ENCODE measurements at regions not wholly inside any gene's neighbourhood (a gene's known extent, or its start where the extent isn't known, plus 50 kb on each side); places are given as distances from the start of the nearest gene placed in this dataset.

- no peak overlapping the region for H3K4me3 Mint-ChIP-seq
- no peaks in the 10 kb centered on the region for H3K27me3 Mint-ChIP-seq (ENCODE audit: low read depth)
- H3K36me3 Mint-ChIP-seq (ENCODE audit: insufficient read depth in 2 of 2) = no peaks in the 10 kb centered on the region
- H3K4me1 Mint-ChIP-seq (ENCODE audit: low read depth) = no peaks in the 10 kb centered on the region
- no peaks in the 10 kb centered on the region for H3K9me3 Mint-ChIP-seq
- H3K27ac Mint-ChIP-seq = no peak overlapping the region
- ATAC-seq (replicated peaks in 1 of 2) = no peak
- DNase-seq = no peak
Measured at GRCh38 chr15:47411733-47412132, 305.6 kb upstream of the SEMA6D start.

DNA sequence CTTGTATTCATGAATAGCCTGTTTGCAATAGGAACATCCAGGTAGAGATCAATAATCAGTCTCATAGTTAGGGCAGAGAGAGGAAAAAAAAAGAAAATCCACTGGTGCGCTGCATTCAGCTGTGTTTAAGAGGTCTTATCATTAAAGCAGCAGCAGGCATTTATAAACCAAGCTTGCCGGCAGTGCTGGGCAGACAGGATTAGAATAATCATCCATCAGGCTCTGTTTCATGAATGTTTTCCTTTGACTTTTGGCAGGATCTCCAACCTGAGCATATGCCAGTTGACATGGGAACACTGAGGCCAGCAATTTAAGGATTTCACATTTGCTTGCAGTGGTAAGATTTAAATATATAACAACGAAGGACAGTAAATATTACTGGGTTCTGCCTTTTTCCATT is 305.2 kb upstream of the SEMA6D start:
- Mint-ChIP-seq H3K9me3 (no peaks in the 10 kb centered on the region), H3K4me3 (no peak overlapping the region)

GRCh38 chr15:47412802-47413201 is 304.5 kb upstream of the SEMA6D start:
- Mint-ChIP-seq H3K27me3 (ENCODE audit: low read depth) (no peaks in the 10 kb centered on the region), H3K9me3 (no peaks in the 10 kb centered on the region), H3K4me3 (no peak overlapping the region), H3K4me1 (ENCODE audit: low read depth) (no peaks in the 10 kb centered on the region), H3K36me3 (ENCODE audit: insufficient read depth in 2 of 2) (no peaks in the 10 kb centered on the region), H3K27ac (no peak overlapping the region)
- DNase-seq (no peak), ATAC-seq (replicated peaks in 1 of 2) (no peak)

More for the DNA sequence above, 305.2 kb upstream of the SEMA6D start:
- ATAC-seq (replicated peaks in 1 of 2) = no peak
- DNase-seq = no peak
- Mint-ChIP-seq H3K36me3 (ENCODE audit: insufficient read depth in 2 of 2) (no peaks in the 10 kb centered on the region), H3K27me3 (ENCODE audit: low read depth) (no peaks in the 10 kb centered on the region), H3K27ac (no peak overlapping the region), H3K4me1 (ENCODE audit: low read depth) (no peaks in the 10 kb centered on the region)

- ATAC-seq (replicated peaks in 1 of 2) (no peak), DNase-seq (no peak)
- Mint-ChIP-seq H3K27me3 (ENCODE audit: low read depth) (no peaks in the 10 kb centered on the region), H3K36me3 (ENCODE audit: insufficient read depth in 2 of 2) (no peaks in the 10 kb centered on the region), H3K9me3 (no peaks in the 10 kb centered on the region), H3K4me3 (no peak overlapping the region), H3K27ac (no peak overlapping the region), H3K4me1 (ENCODE audit: low read depth) (no peaks in the 10 kb centered on the region)
Measured at GRCh38 chr15:47414207-47414606, 303.1 kb upstream of the SEMA6D start.

DNA sequence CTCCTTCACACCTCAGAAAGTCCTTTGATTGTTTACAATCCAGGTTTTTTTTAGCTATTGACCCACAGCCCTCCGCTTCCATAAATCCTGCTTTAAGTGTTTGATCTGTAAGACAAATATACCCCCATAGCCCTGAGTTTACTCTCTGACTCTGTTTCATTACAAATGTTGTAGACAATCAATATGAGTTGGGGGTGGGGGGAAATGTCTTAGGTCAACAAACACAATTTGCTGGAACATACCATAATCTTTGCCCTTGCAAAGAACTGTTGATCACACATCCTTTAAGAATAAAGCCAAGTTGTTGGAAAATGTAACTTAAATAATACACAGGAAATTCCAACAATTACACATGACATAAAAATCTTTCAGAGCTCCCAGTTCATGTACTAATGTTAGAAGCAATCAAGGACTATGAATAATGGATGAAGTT is 301.8 kb upstream of the SEMA6D start:
- Mint-ChIP-seq H3K36me3 (ENCODE audit: insufficient read depth in 2 of 2) (no peaks in the 10 kb centered on the region), H3K27ac (no peak overlapping the region), H3K4me3 (no peak overlapping the region), H3K9me3 (no peaks in the 10 kb centered on the region), H3K27me3 (ENCODE audit: low read depth) (no peaks in the 10 kb centered on the region), H3K4me1 (ENCODE audit: low read depth) (no peaks in the 10 kb centered on the region)
- no peak for DNase-seq
- ATAC-seq (replicated peaks in 1 of 2) = no peak

DNA sequence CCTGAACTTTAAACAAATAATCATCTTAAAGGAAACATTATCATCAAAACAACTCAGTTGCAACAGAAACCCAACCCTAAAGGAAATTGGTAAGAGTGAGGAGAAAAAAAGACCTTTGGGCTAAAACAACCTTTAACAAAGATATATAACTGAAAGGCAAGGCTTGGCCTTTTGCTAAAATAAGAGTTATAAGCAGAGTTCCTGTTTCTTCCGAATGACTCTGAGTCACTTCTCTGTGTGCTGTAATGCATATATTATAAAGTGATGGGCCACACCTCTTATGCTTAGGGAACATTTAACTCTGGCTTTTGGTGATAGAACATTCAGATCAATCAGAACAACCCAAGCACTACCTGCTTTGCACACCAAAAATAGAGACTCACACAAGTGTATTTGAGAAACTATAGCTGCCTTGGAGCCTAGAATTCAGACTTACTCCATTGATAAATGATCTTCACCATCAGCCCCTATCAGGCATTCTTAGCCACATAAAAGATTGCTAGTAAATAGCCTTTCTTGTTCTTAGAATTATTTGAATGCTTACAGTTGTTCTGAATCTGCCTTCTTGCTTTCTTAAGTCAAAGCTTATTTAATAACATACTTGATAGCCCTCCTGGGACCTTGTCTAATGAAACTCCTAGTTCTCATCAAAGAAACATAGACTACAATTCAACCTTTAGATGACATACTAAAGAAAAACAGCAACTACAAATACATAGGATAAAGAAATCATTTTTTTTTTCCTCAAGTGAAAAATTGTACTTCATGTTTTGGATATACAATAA is 294.2 kb upstream of the SEMA6D start:
- Mint-ChIP-seq H3K27ac (no peak overlapping the region), H3K4me1 (ENCODE audit: low read depth) (no peaks in the 10 kb centered on the region)

DNA sequence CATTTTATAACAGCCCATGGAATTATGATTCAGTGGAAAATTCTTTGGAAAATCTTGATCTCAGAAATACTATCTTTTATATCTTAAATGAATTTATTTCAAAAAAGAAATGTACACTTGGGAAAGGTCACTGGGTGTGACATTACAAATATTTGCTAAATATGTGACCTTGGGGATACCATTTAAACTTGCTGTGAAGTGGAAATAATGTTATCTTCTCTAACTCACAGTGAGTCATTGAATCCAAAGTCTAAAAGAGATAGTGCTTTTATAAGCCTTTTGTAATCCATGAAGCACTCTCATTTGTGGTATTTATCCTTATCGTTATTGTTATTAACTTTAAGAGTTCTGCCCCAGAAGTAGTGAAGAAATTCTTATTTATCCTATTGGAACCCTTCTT is 289.8 kb upstream of the SEMA6D start:
- Mint-ChIP-seq H3K4me3 (no peak overlapping the region), H3K36me3 (ENCODE audit: insufficient read depth in 2 of 2) (no peaks in the 10 kb centered on the region), H3K4me1 (ENCODE audit: low read depth) (no peaks in the 10 kb centered on the region), H3K27me3 (ENCODE audit: low read depth) (no peaks in the 10 kb centered on the region), H3K9me3 (no peaks in the 10 kb centered on the region), H3K27ac (no peak overlapping the region)
- ATAC-seq (replicated peaks in 1 of 2) (no peak), DNase-seq (no peak)

More for the DNA sequence above, 294.2 kb upstream of the SEMA6D start:
- DNase-seq (no peak), ATAC-seq (replicated peaks in 1 of 2) (no peak)
- no peaks in the 10 kb centered on the region for H3K27me3 Mint-ChIP-seq (ENCODE audit: low read depth)
- no peaks in the 10 kb centered on the region for H3K36me3 Mint-ChIP-seq (ENCODE audit: insufficient read depth in 2 of 2)
- H3K4me3 Mint-ChIP-seq = no peak overlapping the region
- H3K9me3 Mint-ChIP-seq = no peaks in the 10 kb centered on the region

GRCh38 chr15:47429376-47429775 is 287.9 kb upstream of the SEMA6D start:
- ATAC-seq (replicated peaks in 1 of 2) (no peak), DNase-seq (no peak)
- peaks cover 0 to 4% of the 10 kb centered on the region in 2 donors for H3K9me3 Mint-ChIP-seq
- H3K27ac Mint-ChIP-seq = no peak overlapping the region
- no peaks in the 10 kb centered on the region for H3K36me3 Mint-ChIP-seq (ENCODE audit: insufficient read depth in 2 of 2)
- no peaks in the 10 kb centered on the region for H3K4me1 Mint-ChIP-seq (ENCODE audit: low read depth)
- no peaks in the 10 kb centered on the region for H3K27me3 Mint-ChIP-seq (ENCODE audit: low read depth)
- H3K4me3 Mint-ChIP-seq = no peak overlapping the region

- ATAC-seq (replicated peaks in 1 of 2) (no peak), DNase-seq (no peak)
- no peaks in the 10 kb centered on the region for H3K4me1 Mint-ChIP-seq (ENCODE audit: low read depth)
- H3K27ac Mint-ChIP-seq = no peak overlapping the region
- H3K4me3 Mint-ChIP-seq = no peak overlapping the region
- H3K36me3 Mint-ChIP-seq (ENCODE audit: insufficient read depth in 2 of 2) = no peaks in the 10 kb centered on the region
- H3K27me3 Mint-ChIP-seq (ENCODE audit: low read depth) = no peaks in the 10 kb centered on the region
- H3K9me3 Mint-ChIP-seq = peaks cover 0 to 4% of the 10 kb centered on the region in 2 donors
Measured at GRCh38 chr15:47431501-47431900, 285.8 kb upstream of the SEMA6D start.

DNA sequence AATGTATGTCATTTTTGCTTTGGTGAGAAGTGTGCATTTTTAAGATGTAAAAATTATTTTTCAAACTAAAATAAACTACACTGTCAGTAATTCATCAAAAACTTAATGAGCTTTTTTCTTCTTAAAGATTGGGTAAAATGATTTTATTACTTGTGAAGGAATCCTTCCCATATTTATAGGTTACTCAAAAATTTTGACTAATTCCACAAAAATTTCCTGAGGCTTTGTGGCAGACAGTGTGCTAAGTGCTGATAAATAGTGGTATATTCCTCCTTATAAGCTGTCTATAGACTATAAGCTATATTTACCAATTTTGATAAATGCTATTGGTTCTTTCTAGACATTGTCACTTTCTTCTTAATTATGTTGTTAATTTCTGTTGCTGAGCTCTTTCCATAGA is 284.5 kb upstream of the SEMA6D start:
- Mint-ChIP-seq H3K36me3 (ENCODE audit: insufficient read depth in 2 of 2) (no peaks in the 10 kb centered on the region), H3K27ac (no peak overlapping the region), H3K4me1 (ENCODE audit: low read depth) (no peaks in the 10 kb centered on the region), H3K4me3 (no peak overlapping the region), H3K9me3 (peaks cover 0 to 4% of the 10 kb centered on the region in 2 donors), H3K27me3 (ENCODE audit: low read depth) (no peaks in the 10 kb centered on the region)
- ATAC-seq (replicated peaks in 1 of 2) (no peak), DNase-seq (no peak)

DNA sequence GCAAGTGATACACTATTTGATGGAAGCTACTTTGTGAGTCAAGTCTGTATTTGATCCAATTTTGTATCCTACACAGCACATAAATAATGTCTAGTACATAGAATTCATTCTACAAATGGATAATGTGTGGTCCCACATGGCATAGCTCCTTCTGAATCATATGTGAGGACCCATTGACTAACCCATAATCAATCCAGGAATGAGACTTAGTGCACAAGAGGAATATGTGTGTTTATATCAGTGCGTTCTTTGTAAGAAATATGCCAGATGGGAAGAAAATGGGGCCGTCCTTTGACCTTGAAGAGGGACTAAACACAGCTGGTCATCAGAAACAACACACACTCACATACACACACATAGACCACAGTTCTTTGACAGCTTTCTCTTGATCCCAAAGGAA is 282.7 kb upstream of the SEMA6D start:
- no peak for DNase-seq
- H3K4me1 Mint-ChIP-seq (ENCODE audit: low read depth) = no peaks in the 10 kb centered on the region
- no peak for ATAC-seq (replicated peaks in 1 of 2)

DNA sequence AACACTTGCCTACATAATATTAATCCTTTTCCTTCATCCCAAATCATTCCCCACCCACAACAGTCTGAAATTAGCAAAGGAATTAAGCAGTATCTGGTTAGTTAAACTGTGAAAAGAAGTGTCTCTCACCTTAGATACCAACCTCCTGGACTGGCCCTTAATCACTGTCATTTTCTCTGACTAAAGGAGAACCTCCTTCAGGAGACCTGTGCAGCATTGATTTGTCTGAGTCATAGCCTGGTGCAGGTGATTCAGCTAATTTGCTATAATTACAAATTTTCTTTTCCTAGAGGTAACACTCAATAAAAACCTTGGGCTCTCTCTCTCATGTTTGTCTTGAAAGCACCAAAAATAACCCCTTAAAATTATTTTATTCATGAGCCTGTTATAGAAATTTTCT is 279.8 kb upstream of the SEMA6D start:
- Mint-ChIP-seq H3K9me3 (peaks cover 0 to 12% of the 10 kb centered on the region in 2 donors), H3K4me3 (no peak overlapping the region), H3K27me3 (ENCODE audit: low read depth) (no peaks in the 10 kb centered on the region), H3K27ac (no peak overlapping the region), H3K36me3 (ENCODE audit: insufficient read depth in 2 of 2) (no peaks in the 10 kb centered on the region), H3K4me1 (ENCODE audit: low read depth) (no peaks in the 10 kb centered on the region)
- no peak for DNase-seq
- no peak for ATAC-seq (replicated peaks in 1 of 2)

More for the DNA sequence above, 282.7 kb upstream of the SEMA6D start:
- Mint-ChIP-seq H3K27ac (no peak overlapping the region), H3K4me3 (no peak overlapping the region), H3K9me3 (peaks cover 0 to 8% of the 10 kb centered on the region in 2 donors), H3K27me3 (ENCODE audit: low read depth) (no peaks in the 10 kb centered on the region), H3K36me3 (ENCODE audit: insufficient read depth in 2 of 2) (no peaks in the 10 kb centered on the region)

- Mint-ChIP-seq H3K4me3 (no peak overlapping the region), H3K4me1 (ENCODE audit: low read depth) (no peaks in the 10 kb centered on the region), H3K27me3 (ENCODE audit: low read depth) (no peaks in the 10 kb centered on the region), H3K27ac (no peak overlapping the region), H3K36me3 (ENCODE audit: insufficient read depth in 2 of 2) (no peaks in the 10 kb centered on the region), H3K9me3 (peaks cover 0 to 9% of the 10 kb centered on the region in 2 donors)
- no peak for ATAC-seq (replicated peaks in 1 of 2)
- no peak for DNase-seq
Measured at GRCh38 chr15:47439146-47440111, 277.9 kb upstream of the SEMA6D start.
